ENCODE measurements at regions not wholly inside any gene's neighbourhood (a gene's known extent, or its start where the extent isn't known, plus 50 kb on each side); places are given as distances from the start of the nearest gene placed in this dataset.

DNA sequence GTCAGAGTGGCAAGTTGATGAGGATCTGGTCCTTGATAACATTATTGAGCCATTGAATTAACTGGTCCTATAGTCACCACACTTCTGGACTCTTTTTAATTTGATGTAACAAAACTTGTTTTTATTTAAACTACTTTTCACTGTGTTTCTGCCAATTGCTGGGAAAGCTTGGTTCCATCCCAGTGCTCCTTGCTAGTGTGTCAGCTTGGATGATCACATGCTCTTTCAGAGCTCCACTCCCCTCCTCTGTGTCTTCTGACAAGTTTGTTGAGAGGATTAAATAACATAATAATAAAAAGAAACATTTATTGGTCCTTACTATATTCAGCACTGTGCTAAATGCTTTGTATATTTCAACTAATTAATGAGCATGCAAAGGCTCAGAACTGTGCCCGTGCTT lies 448.5 kb upstream of the B3GALT2 start:
- TF ChIP-seq CTCF (IDR thresholded peaks at IDR 0.05; ENCODE audit: borderline replicate concordance, insufficient read depth, low read depth, low read length) = no peak
- no peak overlapping the region for H3K4me3 ChIP-seq (ENCODE audit: low read depth, low read length)

GRCh38 chr1:193634470-193634869 lies 448.1 kb upstream of the B3GALT2 start:
- no peak for TF ChIP-seq CTCF (IDR thresholded peaks at IDR 0.05; ENCODE audit: borderline replicate concordance, insufficient read depth, low read depth, low read length)
- no peak overlapping the region for H3K4me3 ChIP-seq (ENCODE audit: low read depth, low read length)

DNA sequence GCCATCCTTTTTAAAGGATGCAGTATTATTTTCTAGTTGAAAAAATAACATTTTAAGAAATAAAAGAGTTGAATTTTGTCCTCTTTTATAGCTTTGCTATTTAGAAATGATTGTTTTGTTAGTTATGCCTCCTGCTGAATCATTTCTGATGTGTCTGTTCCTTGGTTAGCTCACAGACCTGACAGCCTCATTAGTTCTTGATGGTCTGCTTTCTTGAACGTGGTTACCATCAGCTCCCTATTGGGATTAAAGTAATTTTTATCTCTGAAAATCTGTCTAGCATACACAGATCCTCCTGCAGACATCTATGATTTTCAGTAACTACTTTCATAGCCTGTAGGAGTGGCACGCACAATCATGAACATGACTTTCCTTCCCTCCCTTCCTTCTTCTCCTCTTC lies 447.6 kb upstream of the B3GALT2 start:
- H3K4me3 ChIP-seq (ENCODE audit: low read depth, low read length) = no peak overlapping the region
- TF ChIP-seq CTCF (IDR thresholded peaks at IDR 0.05; ENCODE audit: borderline replicate concordance, insufficient read depth, low read depth, low read length) = no peak

- TF ChIP-seq CTCF (IDR thresholded peaks at IDR 0.05; ENCODE audit: borderline replicate concordance, insufficient read depth, low read depth, low read length) = no peak
- H3K4me3 ChIP-seq (ENCODE audit: low read depth, low read length) = no peak overlapping the region
These were observed 446.7 kb upstream of the B3GALT2 start for GRCh38 chr1:193633093-193633492.

DNA sequence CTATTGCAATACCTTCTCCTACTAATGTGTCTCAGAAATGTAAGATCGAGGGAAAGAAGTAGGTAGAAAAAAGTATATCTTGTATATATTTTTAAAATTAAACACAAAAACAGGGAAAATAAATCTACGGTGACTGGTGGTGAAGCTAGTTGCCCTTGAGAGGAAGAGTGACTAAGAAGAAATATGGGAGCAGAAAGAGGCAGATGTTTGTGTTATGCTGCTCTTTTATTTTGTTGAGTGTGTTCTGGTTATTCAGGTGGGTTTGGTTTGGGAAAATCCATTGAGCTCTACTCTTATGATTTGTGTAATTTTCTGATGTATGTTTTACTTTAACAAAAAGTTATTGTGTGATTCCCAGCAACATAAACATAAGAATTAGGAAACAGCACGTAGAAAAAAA lies 444.9 kb upstream of the B3GALT2 start:
- TF ChIP-seq CTCF (IDR thresholded peaks at IDR 0.05; ENCODE audit: borderline replicate concordance, insufficient read depth, low read depth, low read length) = no peak
- H3K4me3 ChIP-seq (ENCODE audit: low read depth, low read length) = no peak overlapping the region

GRCh38 chr1:193629875-193630274 lies 443.5 kb upstream of the B3GALT2 start:
- no peak for TF ChIP-seq CTCF (IDR thresholded peaks at IDR 0.05; ENCODE audit: borderline replicate concordance, insufficient read depth, low read depth, low read length)
- no peak overlapping the region for H3K4me3 ChIP-seq (ENCODE audit: low read depth, low read length)

- TF ChIP-seq CTCF (IDR thresholded peaks at IDR 0.05; ENCODE audit: borderline replicate concordance, insufficient read depth, low read depth, low read length) = no peak
- H3K4me3 ChIP-seq (ENCODE audit: low read depth, low read length) = no peak overlapping the region
These were observed 440.3 kb upstream of the B3GALT2 start for GRCh38 chr1:193626695-193627094.

Measured in GM12875 (cell line).